ENCODE measurements at regions not wholly inside any gene's neighbourhood (a gene's known extent, or its start where the extent isn't known, plus 50 kb on each side); places are given as distances from the start of the nearest gene placed in this dataset.

DNA sequence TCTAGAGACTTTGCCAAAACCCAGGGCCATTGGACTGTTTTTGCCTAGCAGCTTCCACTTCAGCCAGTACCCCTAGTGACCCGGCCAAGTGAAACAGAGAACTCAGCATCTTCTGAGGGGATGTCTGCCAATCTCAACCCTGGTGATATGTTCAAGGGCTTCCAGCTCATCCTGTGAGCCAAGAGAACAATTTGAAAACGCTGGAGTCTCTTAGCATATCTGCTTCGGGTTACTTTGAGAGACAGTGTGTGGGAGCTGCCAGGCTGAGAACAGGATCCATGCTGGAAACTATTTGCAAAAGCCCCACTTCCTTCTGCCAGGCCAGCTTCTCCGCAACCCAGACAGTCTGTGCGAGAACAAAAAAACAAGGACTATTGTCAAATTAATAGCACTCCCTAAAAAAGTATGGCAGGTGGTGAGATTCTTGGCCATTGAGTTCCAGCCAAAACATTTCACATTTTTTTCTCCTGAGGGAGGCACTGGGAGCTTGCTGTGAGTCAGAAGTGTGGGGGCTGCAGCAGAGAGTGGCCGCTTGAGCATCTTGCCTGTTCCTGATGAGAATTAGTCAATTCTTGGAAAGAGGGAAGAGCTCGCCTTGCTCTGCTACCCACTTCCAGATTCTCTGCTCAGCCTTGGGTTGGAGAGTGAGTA, 395.6 kb upstream of the TRIB2 start:
- Histone ChIP-seq H3K4me2 (ENCODE audit: low read length) (no peak overlapping the region), H3K9ac (ENCODE audit: low read length) (no peak overlapping the region), H3K9me3 (ENCODE audit: insufficient read depth, low read length) (no peaks in the 10 kb centered on the region), H3K4me3 (ENCODE audit: low read length) (no peak overlapping the region), H2AFZ (ENCODE audit: low read depth, low read length) (no peak overlapping the region), H4K20me1 (ENCODE audit: insufficient read depth, low read length) (no peaks in the 10 kb centered on the region; the same call in 1 of the 2 replicates), H3K27ac (ENCODE audit: low read length) (no peak overlapping the region), H3K27me3 (ENCODE audit: low read depth, low read length) (peaks cover 6% of the 10 kb centered on the region; the same call in 1 of the 2 replicates), H3K36me3 (replicated peaks; ENCODE audit: low read depth, low read length) (no peaks in the 10 kb centered on the region), H3K4me1 (ENCODE audit: low read length) (peaks cover 9% of the 10 kb centered on the region), H3K79me2 (ENCODE audit: low read length) (no peaks in the 10 kb centered on the region)
- TF ChIP-seq, protein P1, sequence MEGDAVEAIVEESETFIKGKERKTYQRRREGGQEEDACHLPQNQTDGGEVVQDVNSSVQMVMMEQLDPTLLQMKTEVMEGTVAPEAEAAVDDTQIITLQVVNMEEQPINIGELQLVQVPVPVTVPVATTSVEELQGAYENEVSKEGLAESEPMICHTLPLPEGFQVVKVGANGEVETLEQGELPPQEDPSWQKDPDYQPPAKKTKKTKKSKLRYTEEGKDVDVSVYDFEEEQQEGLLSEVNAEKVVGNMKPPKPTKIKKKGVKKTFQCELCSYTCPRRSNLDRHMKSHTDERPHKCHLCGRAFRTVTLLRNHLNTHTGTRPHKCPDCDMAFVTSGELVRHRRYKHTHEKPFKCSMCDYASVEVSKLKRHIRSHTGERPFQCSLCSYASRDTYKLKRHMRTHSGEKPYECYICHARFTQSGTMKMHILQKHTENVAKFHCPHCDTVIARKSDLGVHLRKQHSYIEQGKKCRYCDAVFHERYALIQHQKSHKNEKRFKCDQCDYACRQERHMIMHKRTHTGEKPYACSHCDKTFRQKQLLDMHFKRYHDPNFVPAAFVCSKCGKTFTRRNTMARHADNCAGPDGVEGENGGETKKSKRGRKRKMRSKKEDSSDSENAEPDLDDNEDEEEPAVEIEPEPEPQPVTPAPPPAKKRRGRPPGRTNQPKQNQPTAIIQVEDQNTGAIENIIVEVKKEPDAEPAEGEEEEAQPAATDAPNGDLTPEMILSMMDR (IDR thresholded peaks at IDR 0.05; ENCODE audit: low read depth, low read length), result no peak
- no peak for TF ChIP-seq EZH2phosphoT487 (IDR thresholded peaks at IDR 0.05; ENCODE audit: low read depth)

DNA sequence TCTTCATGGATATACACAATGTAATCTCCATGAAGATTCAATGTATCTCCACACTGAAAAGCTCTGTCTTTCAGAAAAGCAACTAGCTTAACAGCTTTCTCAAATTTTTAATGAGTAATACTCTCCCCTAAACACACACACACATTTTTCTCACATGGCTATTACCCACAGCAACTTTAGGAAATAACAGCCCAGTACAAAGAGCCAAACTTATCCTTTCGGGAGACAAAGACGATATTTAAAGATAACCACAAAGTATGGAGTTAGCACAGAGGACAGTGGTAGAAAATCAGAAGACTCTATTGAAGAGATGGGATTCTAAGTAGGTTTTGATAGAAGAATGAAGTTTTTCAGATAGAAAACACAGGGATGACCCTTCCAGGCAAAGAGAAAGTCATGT, 394.9 kb upstream of the TRIB2 start:
- peaks cover 6% of the 10 kb centered on the region; the same call in 1 of the 2 replicates for H3K27me3 ChIP-seq (ENCODE audit: low read depth, low read length)
- no peak overlapping the region for H3K9ac ChIP-seq (ENCODE audit: low read length)
- no peak for TF ChIP-seq EZH2phosphoT487 (IDR thresholded peaks at IDR 0.05; ENCODE audit: low read depth)
- TF ChIP-seq, protein P1 (IDR thresholded peaks at IDR 0.05; ENCODE audit: low read depth, low read length), result no peak
- H3K4me2 ChIP-seq (ENCODE audit: low read length), result no peak overlapping the region
- H3K4me1 ChIP-seq (ENCODE audit: low read length), result peaks cover 9% of the 10 kb centered on the region
- no peaks in the 10 kb centered on the region; the same call in 1 of the 2 replicates for H4K20me1 ChIP-seq (ENCODE audit: insufficient read depth, low read length)
- no peak overlapping the region for H3K27ac ChIP-seq (ENCODE audit: low read length)
- no peak overlapping the region for H3K4me3 ChIP-seq (ENCODE audit: low read length)
- no peaks in the 10 kb centered on the region for H3K79me2 ChIP-seq (ENCODE audit: low read length)
- H3K9me3 ChIP-seq (ENCODE audit: insufficient read depth, low read length), result no peaks in the 10 kb centered on the region
- no peak overlapping the region for H2AFZ ChIP-seq (ENCODE audit: low read depth, low read length)
- H3K36me3 ChIP-seq (replicated peaks; ENCODE audit: low read depth, low read length), result no peaks in the 10 kb centered on the region

DNA sequence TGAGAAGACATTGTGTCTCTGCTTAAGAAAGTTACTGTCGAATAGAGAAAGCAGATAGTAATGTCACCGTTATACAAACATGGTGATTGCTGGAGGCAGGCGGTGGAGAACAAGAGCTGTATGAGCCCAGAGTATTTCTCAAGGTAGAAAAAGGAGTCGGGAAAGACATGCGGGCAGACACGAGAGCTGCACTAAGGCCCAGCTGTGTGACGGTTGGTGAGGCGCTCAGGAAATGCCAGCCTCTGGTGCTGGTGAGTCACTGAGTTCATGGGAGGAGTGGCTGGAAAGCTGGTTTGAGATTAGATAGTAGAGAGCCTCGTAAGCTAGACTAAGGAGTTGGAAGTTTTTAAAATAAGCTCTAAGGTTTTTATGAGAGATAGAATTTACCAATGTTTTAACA, 390.9 kb upstream of the TRIB2 start:
- Histone ChIP-seq H3K79me2 (ENCODE audit: low read length) (no peaks in the 10 kb centered on the region), H3K4me3 (ENCODE audit: low read length) (no peak overlapping the region), H3K4me2 (ENCODE audit: low read length) (no peak overlapping the region), H3K4me1 (ENCODE audit: low read length) (no peaks in the 10 kb centered on the region), H4K20me1 (ENCODE audit: insufficient read depth, low read length) (no peaks in the 10 kb centered on the region), H3K9ac (ENCODE audit: low read length) (no peak overlapping the region), H3K27me3 (ENCODE audit: low read depth, low read length) (peaks cover 6% of the 10 kb centered on the region; the same call in 1 of the 2 replicates), H2AFZ (ENCODE audit: low read depth, low read length) (no peak overlapping the region), H3K36me3 (replicated peaks; ENCODE audit: low read depth, low read length) (no peaks in the 10 kb centered on the region), H3K27ac (ENCODE audit: low read length) (no peak overlapping the region), H3K9me3 (ENCODE audit: insufficient read depth, low read length) (no peaks in the 10 kb centered on the region)
- TF ChIP-seq, protein P1 (IDR thresholded peaks at IDR 0.05; ENCODE audit: low read depth, low read length), result no peak
- TF ChIP-seq EZH2phosphoT487 (IDR thresholded peaks at IDR 0.05; ENCODE audit: low read depth), result no peak

DNA sequence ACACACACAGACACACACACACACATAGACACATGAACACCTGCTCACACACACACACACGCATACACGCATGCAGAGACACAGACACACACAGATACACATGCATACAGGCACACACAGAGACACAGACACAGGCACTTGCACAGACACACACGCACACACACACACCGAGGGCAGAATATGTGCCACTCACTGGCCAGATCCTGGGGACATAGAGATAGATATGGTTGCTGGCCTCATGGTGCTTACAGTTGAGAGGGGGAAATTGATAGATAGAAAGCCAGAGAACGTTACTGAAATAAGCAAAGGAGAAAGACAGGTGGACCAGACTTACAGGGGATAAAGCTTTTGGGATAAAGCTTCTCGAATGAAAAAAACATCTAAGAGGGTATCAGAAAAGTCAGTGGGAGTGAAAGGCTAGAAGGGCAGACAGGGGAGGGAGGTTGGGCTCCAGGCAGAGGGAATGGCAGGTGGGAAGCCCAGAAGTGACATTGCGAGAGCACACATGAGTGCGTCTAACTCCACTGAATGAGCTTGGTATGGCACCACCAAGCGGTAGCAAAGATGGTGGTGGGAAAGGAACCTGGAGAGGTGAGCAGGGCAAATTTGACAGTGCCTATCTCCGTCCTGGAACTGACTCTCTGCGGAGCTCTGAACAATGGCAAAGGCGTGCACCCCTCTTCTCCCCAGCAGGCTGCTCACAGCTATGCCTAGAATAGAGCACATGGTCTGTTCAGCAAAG, 390.1 kb upstream of the TRIB2 start:
- Histone ChIP-seq H2AFZ (ENCODE audit: low read depth, low read length) (no peak overlapping the region), H3K9ac (ENCODE audit: low read length) (no peak overlapping the region), H3K4me1 (ENCODE audit: low read length) (no peaks in the 10 kb centered on the region), H3K4me3 (ENCODE audit: low read length) (no peak overlapping the region), H4K20me1 (ENCODE audit: insufficient read depth, low read length) (no peaks in the 10 kb centered on the region), H3K27me3 (ENCODE audit: low read depth, low read length) (peaks cover 6% of the 10 kb centered on the region; the same call in 1 of the 2 replicates), H3K79me2 (ENCODE audit: low read length) (no peaks in the 10 kb centered on the region), H3K4me2 (ENCODE audit: low read length) (no peak overlapping the region), H3K27ac (ENCODE audit: low read length) (no peak overlapping the region), H3K9me3 (ENCODE audit: insufficient read depth, low read length) (no peaks in the 10 kb centered on the region), H3K36me3 (replicated peaks; ENCODE audit: low read depth, low read length) (no peaks in the 10 kb centered on the region)
- no peak for TF ChIP-seq EZH2phosphoT487 (IDR thresholded peaks at IDR 0.05; ENCODE audit: low read depth)
- TF ChIP-seq, protein P1 (IDR thresholded peaks at IDR 0.05; ENCODE audit: low read depth, low read length), result no peak
